ENCODE measurements at regions not wholly inside any gene's neighbourhood (a gene's known extent, or its start where the extent isn't known, plus 50 kb on each side); places are given as distances from the start of the nearest gene placed in this dataset.
"Not testable (repeated sequence)": the region's sequence is repeated elsewhere in the genome, so short reads cannot be mapped to it uniquely, and the experiment has no call there.

DNA sequence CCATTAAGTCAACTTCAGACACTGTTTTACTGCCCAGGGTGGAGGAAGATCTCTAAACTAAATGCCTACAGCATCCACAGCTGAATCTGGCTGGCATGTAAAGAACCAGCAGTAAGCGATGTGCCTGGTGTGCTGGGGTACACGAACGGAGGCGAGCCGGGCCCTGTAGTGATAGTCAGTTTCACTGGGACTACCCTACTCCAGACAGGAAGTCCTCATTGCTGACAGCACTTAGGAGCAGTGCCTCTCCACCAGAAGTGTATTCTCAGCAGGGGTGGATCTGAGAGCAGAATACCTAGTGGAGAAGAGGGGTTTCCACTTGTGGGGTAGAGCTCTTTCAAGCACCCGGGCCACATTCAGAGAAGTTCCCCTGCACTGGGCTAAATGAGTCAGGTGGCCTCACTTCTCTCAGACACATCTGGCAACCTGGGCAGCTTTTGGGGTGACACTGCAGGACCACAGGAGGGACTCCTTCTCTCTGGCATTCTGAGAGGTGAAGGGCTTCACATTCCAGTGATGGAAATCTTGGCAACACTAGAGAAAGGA, 290.3 kb upstream of the PLGLB1 start:
- TF ChIP-seq MYC (IDR thresholded peaks at IDR 0.05; ENCODE audit: low read depth, low read length): not testable (repeated sequence)
- TF ChIP-seq, protein P1, sequence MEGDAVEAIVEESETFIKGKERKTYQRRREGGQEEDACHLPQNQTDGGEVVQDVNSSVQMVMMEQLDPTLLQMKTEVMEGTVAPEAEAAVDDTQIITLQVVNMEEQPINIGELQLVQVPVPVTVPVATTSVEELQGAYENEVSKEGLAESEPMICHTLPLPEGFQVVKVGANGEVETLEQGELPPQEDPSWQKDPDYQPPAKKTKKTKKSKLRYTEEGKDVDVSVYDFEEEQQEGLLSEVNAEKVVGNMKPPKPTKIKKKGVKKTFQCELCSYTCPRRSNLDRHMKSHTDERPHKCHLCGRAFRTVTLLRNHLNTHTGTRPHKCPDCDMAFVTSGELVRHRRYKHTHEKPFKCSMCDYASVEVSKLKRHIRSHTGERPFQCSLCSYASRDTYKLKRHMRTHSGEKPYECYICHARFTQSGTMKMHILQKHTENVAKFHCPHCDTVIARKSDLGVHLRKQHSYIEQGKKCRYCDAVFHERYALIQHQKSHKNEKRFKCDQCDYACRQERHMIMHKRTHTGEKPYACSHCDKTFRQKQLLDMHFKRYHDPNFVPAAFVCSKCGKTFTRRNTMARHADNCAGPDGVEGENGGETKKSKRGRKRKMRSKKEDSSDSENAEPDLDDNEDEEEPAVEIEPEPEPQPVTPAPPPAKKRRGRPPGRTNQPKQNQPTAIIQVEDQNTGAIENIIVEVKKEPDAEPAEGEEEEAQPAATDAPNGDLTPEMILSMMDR (IDR thresholded peaks at IDR 0.05; ENCODE audit: low read depth, low read length): not testable (repeated sequence)
